ENCODE measurements at regions not wholly inside any gene's neighbourhood (a gene's known extent, or its start where the extent isn't known, plus 50 kb on each side); places are given as distances from the start of the nearest gene placed in this dataset.
A peak's percentile ranks its signal among the peaks of the same experiment; 100 is the strongest.

- no peak for DNase-seq (ENCODE audit: low spot score)
These were observed 93.6 kb upstream of the ZNF507 start for GRCh38 chr19:32251634-32252332.

GRCh38 chr19:32252333-32252669 lies 93.1 kb upstream of the ZNF507 start:
- no peak for DNase-seq (ENCODE audit: low spot score)

- DNase-seq (ENCODE audit: low spot score): no peak
These were observed 91.5 kb upstream of the ZNF507 start for GRCh38 chr19:32253683-32254508.

GRCh38 chr19:32254509-32254890 lies 90.9 kb upstream of the ZNF507 start:
- no peak for DNase-seq (ENCODE audit: low spot score)

GRCh38 chr19:32255536-32256295 lies 89.7 kb upstream of the ZNF507 start:
- DNase-seq (ENCODE audit: low spot score): no peak

- DNase-seq (ENCODE audit: low spot score): no peak
These were observed 89.0 kb upstream of the ZNF507 start for GRCh38 chr19:32256341-32256975.

GRCh38 chr19:32257326-32258073 lies 87.9 kb upstream of the ZNF507 start:
- DNase-seq (ENCODE audit: low spot score): no peak

GRCh38 chr19:32258167-32258566 lies 87.2 kb upstream of the ZNF507 start:
- no peak for DNase-seq (ENCODE audit: low spot score)

- no peak for DNase-seq (ENCODE audit: low spot score)
These were observed 80.8 kb upstream of the ZNF507 start for GRCh38 chr19:32264568-32264967.

- no peak for DNase-seq (ENCODE audit: low spot score)
These were observed 79.4 kb upstream of the ZNF507 start for GRCh38 chr19:32265995-32266394.

GRCh38 chr19:32266460-32266859 lies 79.0 kb upstream of the ZNF507 start:
- DNase-seq (ENCODE audit: low spot score): no peak

GRCh38 chr19:32268381-32268780 lies 77.0 kb upstream of the ZNF507 start:
- no peak for DNase-seq (ENCODE audit: low spot score)

GRCh38 chr19:32269831-32270230 lies 75.6 kb upstream of the ZNF507 start:
- DNase-seq (ENCODE audit: low spot score): no peak

GRCh38 chr19:32273483-32273882 lies 71.9 kb upstream of the ZNF507 start:
- no peak for DNase-seq (ENCODE audit: low spot score)

GRCh38 chr19:32287086-32287485 lies 58.3 kb upstream of the ZNF507 start:
- no peak for DNase-seq (ENCODE audit: low spot score)

- DNase-seq (ENCODE audit: low spot score): peak; percentile 9
These were observed 57.6 kb upstream of the ZNF507 start for GRCh38 chr19:32287811-32288227.

GRCh38 chr19:32289566-32290210 lies 55.7 kb upstream of the ZNF507 start:
- DNase-seq (ENCODE audit: low spot score): no peak

- no peak for DNase-seq (ENCODE audit: low spot score)
These were observed 53.5 kb upstream of the ZNF507 start for GRCh38 chr19:32291876-32292275.

- no peak for DNase-seq (ENCODE audit: low spot score)
These were observed 50.5 kb upstream of the ZNF507 start for GRCh38 chr19:32294871-32295438.

Data from activated CD4-positive, alpha-beta T cell treated with anti-CD3 and anti-CD28 coated beads, Interleukin-2, Interleukin-4, amounts not matched to agents 100 ng/mL and 50 ng/mL, durations not matched to agents 16 hours and 8 hours (primary cell).